Skin epidermis (tissue), 12 donors: ENCODE measurements at regions not wholly inside any gene's neighbourhood (a gene's known extent, or its start where the extent isn't known, plus 50 kb on each side); places are given as distances from the start of the nearest gene placed in this dataset.

ENCODE experiments used
- H3K27ac ChIP-seq, 21 experiments: fragments of 200-600 bp; sonication (generic) in 11 of 21; one replicate each; pipeline ENCODE4 v1.5.0; 2020; ENCODE audit warnings: mild to moderate bottlenecking in 3 of 21, inconsistent platforms in 2 of 21, moderate library complexity in 2 of 21
- H3K4me3 ChIP-seq, 7 experiments: fragments of 200-600 bp; sonication (generic) in 2 of 7; one replicate each; pipeline ENCODE4 v1.5.0; 2020; ENCODE audit warnings: inconsistent platforms in 2 of 7, mild to moderate bottlenecking in 2 of 7, moderate library complexity in 1 of 7

- no peak overlapping the region for H3K4me3 ChIP-seq
- no peak overlapping the region for H3K27ac ChIP-seq
Measured at GRCh38 chr6:3566812-3567211, 110.0 kb upstream of the SLC22A23 start.

DNA sequence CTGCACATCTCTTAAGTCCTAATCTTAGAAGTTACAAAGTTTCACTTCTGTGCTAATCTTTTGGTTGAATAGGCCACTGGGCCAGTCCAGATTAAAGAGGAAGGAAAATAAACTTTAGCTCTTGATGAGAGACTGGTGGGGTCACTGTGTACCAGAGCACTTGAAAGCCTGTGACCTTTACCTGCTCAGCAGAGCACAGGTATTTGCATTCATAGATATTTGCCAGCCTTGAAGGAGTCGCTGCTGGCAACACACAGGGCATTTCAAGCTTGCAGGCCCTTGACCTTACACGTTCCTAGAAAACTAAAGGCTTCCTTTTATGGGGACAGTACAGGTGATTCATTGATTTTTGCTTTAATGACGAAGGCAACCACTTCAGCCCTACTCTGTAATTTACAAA, 108.4 kb upstream of the SLC22A23 start:
- no peak overlapping the region for H3K27ac ChIP-seq

GRCh38 chr6:3561725-3562124, 104.9 kb upstream of the SLC22A23 start:
- Histone ChIP-seq H3K4me3 (no peak overlapping the region), H3K27ac (no peak overlapping the region)

More for the DNA sequence above, 108.4 kb upstream of the SLC22A23 start:
- no peak overlapping the region for H3K4me3 ChIP-seq

DNA sequence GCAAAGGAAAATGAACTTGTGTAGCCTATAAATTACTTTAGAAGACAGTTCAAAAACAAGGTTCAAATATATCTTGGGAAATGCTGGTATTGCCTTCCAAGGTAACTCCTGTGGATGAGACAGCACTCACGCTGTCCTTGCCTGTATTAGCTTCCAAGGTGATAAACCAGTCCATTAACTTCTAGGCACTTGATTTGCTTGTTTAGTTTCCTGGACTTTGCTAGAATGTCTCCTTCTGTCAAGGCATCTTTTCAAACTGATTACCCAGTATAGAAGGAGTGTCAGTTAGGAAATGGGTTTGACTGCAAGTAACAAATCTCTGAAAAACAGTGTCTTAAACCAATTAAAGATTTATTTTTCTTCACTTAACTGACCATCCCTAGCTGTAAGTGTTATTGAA, 103.4 kb upstream of the SLC22A23 start:
- H3K4me3 ChIP-seq: no peak overlapping the region
- no peak overlapping the region for H3K27ac ChIP-seq

- H3K4me3 ChIP-seq: no peak overlapping the region
- no peak overlapping the region for H3K27ac ChIP-seq
Measured at GRCh38 chr6:3559561-3559960, 102.7 kb upstream of the SLC22A23 start.

GRCh38 chr6:3557336-3557735, 100.5 kb upstream of the SLC22A23 start:
- Histone ChIP-seq H3K4me3 (no peak overlapping the region), H3K27ac (no peak overlapping the region)

DNA sequence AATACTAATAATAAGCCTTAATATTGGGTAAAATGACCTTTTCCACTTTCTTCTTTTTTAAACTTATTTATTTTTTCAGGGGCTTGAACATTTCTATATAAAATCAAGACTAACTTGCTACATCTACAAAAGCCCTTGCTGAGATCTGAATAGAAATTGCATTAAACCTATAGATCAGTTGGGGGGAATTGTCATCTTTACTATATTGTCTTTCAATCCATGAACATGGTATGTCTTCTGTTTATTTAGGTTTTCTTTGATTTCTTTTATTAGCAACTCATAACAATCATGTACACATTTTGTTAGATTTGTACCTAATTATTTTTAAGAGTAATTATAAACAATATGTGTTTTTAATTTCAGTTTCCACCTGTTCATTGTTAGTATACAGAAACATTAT, 96.4 kb upstream of the SLC22A23 start:
- no peak overlapping the region for H3K4me3 ChIP-seq
- H3K27ac ChIP-seq: no peak overlapping the region

DNA sequence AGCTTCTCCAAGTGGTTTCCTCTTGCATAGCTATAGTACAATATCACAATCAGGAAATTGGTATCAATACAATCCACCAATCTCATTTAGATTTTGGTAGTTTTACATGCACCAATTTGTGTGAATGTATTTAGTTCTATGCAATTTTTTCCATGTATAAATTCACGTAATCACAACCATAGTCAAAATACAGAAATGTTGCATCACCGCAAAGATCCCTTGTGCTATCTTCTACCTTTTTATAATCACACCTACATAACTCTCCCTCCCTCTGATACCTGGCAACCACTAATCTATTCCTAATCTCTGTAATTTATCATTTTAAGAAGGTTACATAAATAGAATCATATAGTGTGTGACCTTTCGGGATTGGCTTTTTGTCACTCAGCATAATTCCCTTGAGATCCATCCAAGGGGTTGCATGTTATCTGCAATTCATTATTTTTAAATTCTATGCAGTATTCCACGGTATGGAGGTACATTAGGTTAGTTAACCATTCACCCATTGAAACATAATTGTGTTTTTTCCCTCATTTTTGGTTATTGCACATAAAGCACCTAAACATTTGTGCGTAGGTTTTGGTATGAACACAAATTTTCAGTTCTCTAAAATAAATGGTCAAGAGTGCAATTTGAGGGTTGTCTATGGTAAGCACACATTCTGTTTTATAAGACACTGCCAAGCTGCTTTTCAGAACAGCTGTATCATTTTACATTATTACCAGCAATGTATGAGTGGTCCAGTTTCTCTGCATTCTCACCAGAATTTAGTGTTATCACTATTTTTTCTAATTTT, 95.1 kb upstream of the SLC22A23 start:
- Histone ChIP-seq H3K4me3 (no peak overlapping the region), H3K27ac (no peak overlapping the region)

DNA sequence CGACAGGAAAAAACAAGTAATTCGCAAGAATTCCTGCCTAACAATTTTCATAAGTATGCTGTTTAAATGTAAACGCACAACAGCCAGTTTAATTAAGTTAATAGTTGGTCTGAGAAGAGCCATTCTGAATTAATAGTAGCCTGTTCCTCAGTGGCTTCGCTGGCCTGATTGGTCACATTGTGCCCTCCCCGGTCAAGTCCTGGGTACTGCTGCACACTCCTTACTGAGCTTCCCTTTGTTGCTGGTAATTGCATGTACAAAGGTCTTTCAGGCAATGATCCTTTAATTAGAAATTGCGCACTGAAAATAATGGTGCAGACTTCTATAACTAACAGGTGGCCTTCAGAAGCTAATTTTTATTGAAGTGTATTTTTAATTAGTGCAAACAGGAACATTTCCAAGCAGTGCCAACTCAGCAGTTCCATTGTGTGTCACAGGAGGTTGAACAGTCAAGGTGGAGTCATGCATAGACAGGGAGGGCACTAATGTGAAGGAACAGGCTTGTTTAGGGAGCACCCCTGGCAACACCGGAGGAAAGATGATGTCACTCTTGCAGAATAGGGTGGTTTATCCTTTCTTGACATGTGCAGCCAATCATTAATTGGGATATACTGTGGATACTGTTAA, 92.6 kb upstream of the SLC22A23 start:
- Histone ChIP-seq H3K4me3 (no peak overlapping the region), H3K27ac (no peak overlapping the region)

DNA sequence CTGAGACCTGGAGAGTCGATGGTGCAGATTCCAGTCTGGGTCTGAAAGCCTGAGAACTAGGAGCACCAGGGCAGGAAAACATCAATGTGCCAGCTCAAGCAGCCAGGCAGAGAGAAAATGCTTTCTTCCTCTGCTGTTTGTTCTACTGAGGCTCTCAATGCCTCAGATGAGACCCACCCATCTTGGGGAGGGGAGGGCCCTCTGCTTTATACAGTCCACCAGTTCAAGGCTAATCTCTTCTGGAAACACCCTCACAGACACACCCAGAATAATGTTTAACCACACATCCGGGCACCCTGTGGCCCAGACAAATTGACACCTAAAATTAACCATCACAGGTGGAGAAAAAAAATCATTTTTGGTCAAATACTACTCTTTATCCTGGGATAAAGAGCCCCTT, 89.3 kb upstream of the SLC22A23 start:
- Histone ChIP-seq H3K27ac (no peak overlapping the region), H3K4me3 (no peak overlapping the region)

- Histone ChIP-seq H3K27ac (no peak overlapping the region), H3K4me3 (no peak overlapping the region)
Measured at GRCh38 chr6:3545156-3545555, 88.3 kb upstream of the SLC22A23 start.

DNA sequence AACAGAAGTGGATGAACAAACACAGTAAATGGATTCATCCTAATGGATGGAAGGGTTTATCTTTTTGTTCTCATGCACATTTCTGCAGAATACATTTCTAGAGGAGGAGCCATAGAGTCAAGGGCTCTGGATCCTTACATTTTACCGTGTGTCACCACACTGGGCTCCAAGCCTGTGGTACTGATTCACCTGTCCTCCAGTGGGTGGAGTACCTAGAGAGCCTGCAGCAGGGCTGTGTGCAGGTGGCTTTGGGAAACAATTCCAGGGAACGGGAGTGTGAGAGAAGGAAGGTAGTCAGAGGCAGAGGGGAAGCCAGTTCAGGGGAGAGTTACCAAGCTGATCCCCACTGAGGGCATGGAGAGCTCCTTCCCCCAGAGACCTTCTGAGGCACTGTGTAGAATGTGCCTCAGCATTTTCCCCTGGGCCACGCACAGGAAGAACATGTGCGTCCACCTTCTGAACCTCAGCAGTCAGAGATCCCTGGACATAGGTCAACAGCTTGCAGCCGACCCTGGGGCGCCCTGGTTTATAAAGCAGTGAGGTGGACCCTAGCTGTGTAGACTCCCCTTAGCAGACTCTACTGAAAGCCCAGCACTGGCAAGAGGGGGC, 85.3 kb upstream of the SLC22A23 start:
- Histone ChIP-seq H3K27ac (no peak overlapping the region), H3K4me3 (no peak overlapping the region)

- Histone ChIP-seq H3K27ac (no peak overlapping the region), H3K4me3 (no peak overlapping the region)
Measured at GRCh38 chr6:3541006-3541585, 84.2 kb upstream of the SLC22A23 start.

DNA sequence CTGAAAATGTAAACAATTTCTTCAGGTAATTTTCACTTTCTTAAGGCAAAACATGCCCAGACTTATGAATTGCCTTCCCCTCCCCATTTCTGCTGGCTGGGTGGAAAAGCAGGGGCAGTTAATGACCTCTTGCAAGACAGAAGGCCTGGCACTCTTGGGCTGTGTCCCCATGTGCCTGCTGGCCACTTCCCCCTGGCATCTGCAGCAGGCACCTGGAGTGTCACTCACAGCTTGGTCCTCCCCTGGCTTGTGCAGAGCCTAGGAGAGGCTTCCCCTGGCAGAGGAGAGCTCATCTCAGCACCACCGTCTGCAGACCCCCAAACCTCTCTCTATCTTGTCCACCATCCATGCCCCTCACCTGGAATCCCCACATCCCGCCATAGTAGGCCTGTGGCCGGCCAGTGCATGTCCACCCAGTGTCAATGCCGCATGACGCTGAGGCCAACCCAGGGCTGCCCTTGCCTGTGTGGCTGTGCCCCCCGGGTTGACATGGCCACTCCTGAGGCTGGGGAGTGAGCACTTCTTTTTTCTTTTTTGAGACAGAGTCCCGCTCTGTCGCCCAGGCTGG, 83.5 kb upstream of the SLC22A23 start:
- Histone ChIP-seq H3K27ac (no peak overlapping the region), H3K4me3 (no peak overlapping the region)

GRCh38 chr6:3538536-3538935, 81.7 kb upstream of the SLC22A23 start:
- no peak overlapping the region for H3K27ac ChIP-seq

GRCh38 chr6:3536901-3537300, 80.1 kb upstream of the SLC22A23 start:
- no peak overlapping the region for H3K4me3 ChIP-seq
- no peak overlapping the region for H3K27ac ChIP-seq

More at GRCh38 chr6:3538536-3538935, 81.7 kb upstream of the SLC22A23 start:
- H3K4me3 ChIP-seq: no peak overlapping the region

DNA sequence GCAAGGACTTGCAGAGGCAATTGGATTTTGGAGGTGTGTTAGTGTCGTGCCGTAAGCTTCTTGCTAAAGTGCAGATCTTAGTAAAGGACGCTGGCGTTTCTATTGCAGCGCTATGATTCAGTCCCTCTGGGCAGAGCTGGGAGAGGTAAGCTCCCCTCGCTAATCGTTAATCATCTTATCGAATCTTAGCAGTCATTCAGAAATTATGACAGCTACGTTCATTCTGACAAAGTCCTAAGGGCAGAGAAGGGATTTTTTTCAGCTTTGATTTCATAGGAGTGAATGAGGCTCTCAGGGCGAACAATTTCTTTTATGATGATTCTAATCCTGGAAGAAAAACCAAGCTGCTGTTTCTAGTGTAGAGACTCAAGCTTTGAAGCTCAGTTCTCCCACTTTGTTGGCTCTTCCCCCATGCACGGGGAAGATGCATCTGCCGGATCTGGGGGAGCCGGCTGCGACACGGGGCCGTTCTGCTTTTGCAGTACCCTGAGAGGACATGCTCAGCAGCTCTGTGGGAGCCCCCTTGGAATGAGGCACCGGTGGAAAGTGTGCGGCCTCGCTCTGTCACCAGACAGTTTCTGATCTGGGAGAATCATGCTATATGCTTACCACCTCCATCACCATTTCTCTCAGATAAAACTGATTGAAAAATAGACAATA, 79.1 kb upstream of the SLC22A23 start:
- Histone ChIP-seq H3K4me3 (no peak overlapping the region), H3K27ac (no peak overlapping the region)

DNA sequence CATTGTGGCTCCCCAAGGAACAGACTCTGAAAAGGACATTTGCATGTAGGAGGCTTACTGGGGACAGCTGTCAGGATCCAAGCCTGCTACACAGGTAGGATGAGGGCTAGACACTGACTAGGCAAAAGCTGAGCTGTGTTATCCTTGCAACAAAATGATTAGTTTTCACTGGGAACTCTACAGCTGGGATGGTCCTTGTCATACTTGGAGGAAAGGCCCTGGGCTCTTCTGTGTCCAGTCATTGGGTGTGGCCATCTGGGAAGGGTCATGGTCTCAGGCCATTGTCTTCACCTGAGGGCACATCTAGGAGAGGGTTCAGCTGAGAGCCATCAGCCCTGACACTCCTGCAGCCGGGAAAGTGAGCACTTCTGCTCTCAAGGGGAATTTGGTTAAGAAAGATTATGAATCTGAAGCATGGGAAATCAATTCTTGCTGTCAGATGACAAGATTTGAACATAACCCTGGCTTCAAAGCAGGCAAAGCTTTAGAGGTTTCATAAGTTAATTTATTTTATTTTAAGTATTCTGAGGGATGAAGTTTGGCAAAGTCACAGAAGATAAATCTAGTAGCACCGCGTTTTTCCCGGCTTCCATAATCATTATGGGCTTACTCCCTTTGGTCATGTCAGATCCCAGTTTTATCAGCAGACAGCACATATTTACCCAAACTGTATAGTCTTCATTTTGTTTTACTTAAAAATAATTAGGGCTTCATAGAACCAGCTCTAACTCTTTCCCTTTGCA, 78.4 kb upstream of the SLC22A23 start:
- H3K4me3 ChIP-seq: no peak overlapping the region
- no peak overlapping the region for H3K27ac ChIP-seq

GRCh38 chr6:3534599-3534998, 77.7 kb upstream of the SLC22A23 start:
- no peak overlapping the region for H3K27ac ChIP-seq

More at GRCh38 chr6:3534599-3534998, 77.7 kb upstream of the SLC22A23 start:
- no peak overlapping the region for H3K4me3 ChIP-seq
